GM12878 (cell line): ENCODE measurements at regions not wholly inside any gene's neighbourhood (a gene's known extent, or its start where the extent isn't known, plus 50 kb on each side); places are given as distances from the start of the nearest gene placed in this dataset.

Source experiments
- ATAC-seq: fragments of 200-7000 bp; cut with Tn5 transposase; 3 replicates; pipeline ENCODE4 v1.9.1; 2020; ENCODE audit warnings: mild to moderate bottlenecking, moderate library complexity
- BruUV-seq: library from RNA; stranded (reverse); fragments of 400-500 nt; replicated peaks from 2 replicates; lab custom pipeline; 2021; lab: Mats Ljungman, UMichigan
- CTCF ChIA-PET: fragments of 300-600 bp; sonication (Branson Sonifier 250); formaldehyde crosslinking; extraction: SDS; loops from one replicate; lab custom pipeline; 2021; ENCODE audit warnings: inconsistent platforms; lab: Yijun Ruan, JAX
- POLR2A ChIA-PET: fragments of 350-600 bp; formaldehyde crosslinking; extraction: SDS; loops from one replicate; lab custom pipeline; 2021; ENCODE audit warnings: inconsistent platforms; lab: Charles Lee
- RAD21 ChIA-PET: fragments of 300-600 bp; sonication (Branson Sonifier 250); formaldehyde crosslinking; loops from one replicate; lab custom pipeline; 2023; ENCODE audit warnings: antibody characterized with exemption; ENCODE audit not compliant: unreplicated experiment; lab: Charles Lee
- SMC1A ChIA-PET: fragments of 300-600 bp; sonication (Branson Sonifier 250); formaldehyde crosslinking; loops from one replicate; lab custom pipeline; 2023; ENCODE audit not compliant: unreplicated experiment, uncharacterized antibody; lab: Charles Lee
- DNase-seq: peaks from one replicate; pipeline ENCODE4 v3.0.0-alpha.2; 2011; ENCODE audit warnings: low read depth, low spot score
- FAIRE-seq: peaks from 3 replicates; lab custom pipeline; 2011; peaks lifted over from hg19 to GRCh38; lab: Jason Lieb, UNC
- H2AFZ ChIP-seq: 2 replicates; pipeline ENCODE4 v1.6.0; 2011; ENCODE audit warnings: low read depth, low read length, control low read depth; ENCODE audit not compliant: control insufficient read depth
- H3K27ac ChIP-seq: 2 replicates; pipeline ENCODE4 v1.5.1; 2011; ENCODE audit warnings: control low read depth; ENCODE audit not compliant: control insufficient read depth, insufficient read depth
- H3K27me3 ChIP-seq, 2 experiments: replicated peaks in 1 of 2; 2 replicates each; pipeline versions ENCODE4 v1.6.0 to v1.6.1; 2011; ENCODE audit warnings: low read length in 1 of 2; ENCODE audit not compliant: control insufficient read depth in 2 of 2, insufficient read depth in 2 of 2
- H3K36me3 ChIP-seq, 2 experiments: 2 replicates each; pipeline ENCODE4 v1.5.1; 2011; ENCODE audit warnings: low read length in 1 of 2; ENCODE audit not compliant: control insufficient read depth in 2 of 2, insufficient read depth in 2 of 2
- H3K4me1 ChIP-seq: 2 replicates; pipeline ENCODE4 v1.6.1; 2011; ENCODE audit warnings: mild to moderate bottlenecking, low read length, moderate library complexity, mixed read lengths; ENCODE audit not compliant: control insufficient read depth, insufficient read depth
- H3K4me2 ChIP-seq: 2 replicates; pipeline ENCODE4 v1.6.0; 2011; ENCODE audit warnings: control low read depth; ENCODE audit not compliant: control insufficient read depth, insufficient read depth
- H3K4me3 ChIP-seq: fragments of 200-600 bp; sonication (generic); 2 replicates; pipeline ENCODE4 v1.5.1; 2016
- H3K79me2 ChIP-seq: 2 replicates; pipeline ENCODE4 v1.6.0; 2011; ENCODE audit warnings: low read length; ENCODE audit not compliant: control insufficient read depth, insufficient read depth
- H3K9ac ChIP-seq: 2 replicates; pipeline ENCODE4 v1.8.0; 2011; ENCODE audit warnings: low read length, control low read depth, mixed read lengths; ENCODE audit not compliant: control insufficient read depth, insufficient read depth
- H3K9me3 ChIP-seq: replicated peaks from 3 replicates; pipeline ENCODE4 v1.5.1; 2011; ENCODE audit warnings: mild to moderate bottlenecking, low read length; ENCODE audit not compliant: control insufficient read depth, insufficient read depth
- H4K20me1 ChIP-seq: 2 replicates; pipeline ENCODE4 v1.6.0; 2011; ENCODE audit not compliant: control insufficient read depth, insufficient read depth
- IRF5 ChIP-seq: fragments of 450-650 bp; IDR thresholded peaks from 2 replicates; pipeline ENCODE4 v1.6.1; 2017; ENCODE audit warnings: borderline replicate concordance
- JUND ChIP-seq: IDR thresholded peaks from 2 replicates; pipeline ENCODE4 v1.6.1; 2012; ENCODE audit warnings: low read depth, mild to moderate bottlenecking, low read length, improper control_type of control experiment, moderate library complexity
- MEF2A ChIP-seq: IDR thresholded peaks from 2 replicates; pipeline ENCODE4 v1.6.1; 2011; ENCODE audit warnings: low read depth, mild to moderate bottlenecking, low read length, moderate library complexity; ENCODE audit not compliant: insufficient read depth
- NFYB ChIP-seq: IDR thresholded peaks from 2 replicates; pipeline ENCODE4 v1.6.1; 2011; ENCODE audit warnings: low read depth, mild to moderate bottlenecking, low read length, improper control_type of control experiment, moderate library complexity; ENCODE audit not compliant: insufficient read depth
- RAD51 ChIP-seq: fragments of 450-650 bp; IDR thresholded peaks from 2 replicates; pipeline ENCODE4 v1.6.1; 2016; ENCODE audit warnings: moderate library complexity, mild to moderate bottlenecking, inconsistent platforms
- RB1 ChIP-seq: fragments of 450-650 bp; formaldehyde crosslinking; IDR thresholded peaks from 2 replicates; pipeline ENCODE4 v1.6.1; 2017; ENCODE audit warnings: mild to moderate bottlenecking, borderline replicate concordance
- RCOR1 ChIP-seq: conservative IDR thresholded peaks from 2 replicates; pipeline ENCODE4 v1.6.1; 2012; ENCODE audit warnings: low read depth, low read length, improper control_type of control experiment
- SKIL ChIP-seq: fragments of 450-650 bp; IDR thresholded peaks from 2 replicates; pipeline ENCODE4 v1.6.1; 2017; ENCODE audit warnings: mild to moderate bottlenecking, low read depth, inconsistent platforms; ENCODE audit not compliant: poor library complexity, severe bottlenecking
- SMAD1 ChIP-seq: fragments of 450-650 bp; IDR thresholded peaks from 2 replicates; pipeline ENCODE4 v1.6.1; 2018; ENCODE audit warnings: mild to moderate bottlenecking, low read depth; ENCODE audit not compliant: partially characterized antibody
- SMC3 ChIP-seq: IDR thresholded peaks from 2 replicates; pipeline ENCODE4 v1.6.1; 2011; ENCODE audit warnings: low read length, improper control_type of control experiment, borderline replicate concordance
- SPI1 ChIP-seq: IDR thresholded peaks from 2 replicates; pipeline ENCODE4 v1.6.1; 2011; ENCODE audit warnings: low read depth, mild to moderate bottlenecking, low read length, moderate library complexity, borderline replicate concordance; ENCODE audit not compliant: insufficient read depth
- SRF ChIP-seq, 2 experiments: IDR thresholded peaks; 2 replicates each; pipeline ENCODE4 v1.6.1; 2011; ENCODE audit warnings: low read depth in 2 of 2, low read length in 2 of 2, mild to moderate bottlenecking in 1 of 2, moderate library complexity in 1 of 2
- STAT1 ChIP-seq: fragments of 450-650 bp; conservative IDR thresholded peaks from 2 replicates; pipeline ENCODE4 v1.6.1; 2014; ENCODE audit warnings: antibody characterized with exemption, mild to moderate bottlenecking
- SUPT20H ChIP-seq: IDR thresholded peaks from 2 replicates; pipeline ENCODE4 v1.6.1; 2011; ENCODE audit warnings: low read depth, mild to moderate bottlenecking, low read length, moderate library complexity, borderline replicate concordance; ENCODE audit not compliant: control insufficient read depth
- USF2 ChIP-seq: IDR thresholded peaks from 2 replicates; pipeline ENCODE4 v1.6.1; 2011; ENCODE audit warnings: low read depth, low read length, improper control_type of control experiment, borderline replicate concordance
- ZBTB33 ChIP-seq: fragments of 450-650 bp; IDR thresholded peaks from 2 replicates; pipeline ENCODE4 v1.6.1; 2017; ENCODE audit warnings: mild to moderate bottlenecking
- ZNF207 ChIP-seq: fragments of 450-650 bp; IDR thresholded peaks from 2 replicates; pipeline ENCODE4 v1.6.1; 2014; ENCODE audit warnings: antibody characterized with exemption, mild to moderate bottlenecking, borderline replicate concordance
- WGBS: methylation state at CpG from one replicate; pipeline ENCODE4 v1.1.6; 2016; ENCODE audit warnings: low lambda C conversion rate; ENCODE audit not compliant: insufficient replicate concordance, insufficient coverage; ENCODE audit errors: missing lambda C conversion rate; 5-methylcytosine and 5-hydroxymethylcytosine counted together
- in situ Hi-C: fragments of 300-500 bp; cut with MboI; formaldehyde crosslinking; loops from 9 replicates; pipeline ENCODE4 v1.14.3; 2018; ENCODE audit warnings: mixed read lengths
- intact Hi-C: fragments of 100-400 bp; cut with micrococcal nuclease; formaldehyde crosslinking; loops from one replicate; pipeline ENCODE4 v1.14.2; 2022; ENCODE audit not compliant: unreplicated experiment

- TF ChIP-seq SKIL (no peak), SPI1 (no peak), ZNF207 (no peak), RCOR1 (no peak), STAT1 (no peak), RB1 (no peak), SRF (IDR thresholded peaks at IDR 0.05; ENCODE audit: low read depth in 2 of 2, low read length in 2 of 2) (no peak), SUPT20H (no peak), JUND (no peak)
Observed at GRCh38 chr10:64537928-64538327, 1016.7 kb downstream of the REEP3 start (continued).

GRCh38 chr10:64546073-64546472 is 1024.9 kb downstream of the REEP3 start:
- in situ Hi-C loops (no loop called here), intact Hi-C loops (no loop called here)
- RAD21 ChIA-PET = no interaction called here
- no peak overlapping the region for H3K4me3 ChIP-seq
- no peaks in the 10 kb centered on the region for H3K36me3 ChIP-seq
- POLR2A ChIA-PET = no interaction called here
- no TSS peak for BruUV-seq
- SMC1A ChIA-PET = no interaction called here
- H3K4me1 ChIP-seq = no peaks in the 10 kb centered on the region
- H3K27ac ChIP-seq = no peak overlapping the region
- H3K27me3 ChIP-seq = no peaks in the 10 kb centered on the region
- ATAC-seq (no peak), DNase-seq (no peak), FAIRE-seq (no peak)
- H3K79me2 ChIP-seq = no peaks in the 10 kb centered on the region
- WGBS = 2% methylated on average over 3 of the region's 3 CpGs
- no peaks in the 10 kb centered on the region for H4K20me1 ChIP-seq
- no peaks in the 10 kb centered on the region for H3K9me3 ChIP-seq
- H3K9ac ChIP-seq = no peak overlapping the region
- H2AFZ ChIP-seq = no peak overlapping the region
- CTCF ChIA-PET = no interaction called here
- no peak overlapping the region for H3K4me2 ChIP-seq
- TF ChIP-seq IRF5 (no peak), SMC3 (no peak), ZBTB33 (no peak), NFYB (no peak), USF2 (no peak), SMAD1 (no peak), RAD51 (no peak), MEF2A (no peak)
